ENCODE measurements at regions not wholly inside any gene's neighbourhood (a gene's known extent, or its start where the extent isn't known, plus 50 kb on each side); places are given as distances from the start of the nearest gene placed in this dataset.

DNA sequence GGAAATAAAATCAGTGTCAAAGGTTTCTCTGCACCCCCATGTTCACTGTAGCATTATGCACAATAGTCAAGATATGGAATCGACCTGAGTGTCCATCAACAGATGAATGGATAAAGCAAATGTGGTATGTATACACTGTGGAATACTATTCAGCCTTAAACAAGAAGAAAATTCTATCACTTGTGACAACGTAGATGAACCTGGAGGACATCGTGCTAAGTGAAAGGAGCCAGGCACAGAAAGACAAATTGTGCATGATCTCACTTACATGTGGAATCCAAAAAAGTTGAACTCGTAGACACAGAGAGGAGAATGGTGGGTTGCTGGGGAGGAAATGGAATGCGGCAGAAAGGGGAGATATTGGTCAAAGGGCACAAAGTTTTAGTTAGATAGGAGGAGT lies 136.3 kb upstream of the ESR1 start:
- ATAC-seq (ENCODE audit: poor library complexity) (no peak), DNase-seq (no peak)
- intact Hi-C loops (cut with DNase I) = loop anchor here (10.0 kb wide), 1 partner anchor 444 kb away; no protein-coding TSS in a partner anchor

DNA sequence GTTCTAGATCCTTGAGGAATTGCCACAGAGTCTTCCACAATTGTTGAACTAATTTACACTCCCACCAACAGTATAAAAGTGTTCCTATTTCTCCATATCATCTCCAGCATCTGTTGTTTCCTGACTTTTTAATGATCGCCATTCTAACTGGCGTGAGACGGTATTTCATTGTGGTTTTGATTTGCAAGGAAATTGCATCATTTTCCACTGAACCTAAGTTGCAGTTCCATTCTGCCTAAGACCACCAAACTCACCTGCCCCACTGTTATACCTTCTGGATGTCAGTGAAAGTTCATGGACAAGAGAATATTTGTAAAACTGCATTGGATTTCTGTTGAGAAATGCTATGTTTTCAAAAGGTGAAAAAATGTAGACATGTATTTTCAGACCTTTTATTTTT lies 132.9 kb upstream of the ESR1 start:
- ATAC-seq (ENCODE audit: poor library complexity) (no peak), DNase-seq (no peak)
- intact Hi-C loops (cut with DNase I) = loop anchor here (10.0 kb wide), 1 partner anchor 440 kb away; no protein-coding TSS in a partner anchor

DNA sequence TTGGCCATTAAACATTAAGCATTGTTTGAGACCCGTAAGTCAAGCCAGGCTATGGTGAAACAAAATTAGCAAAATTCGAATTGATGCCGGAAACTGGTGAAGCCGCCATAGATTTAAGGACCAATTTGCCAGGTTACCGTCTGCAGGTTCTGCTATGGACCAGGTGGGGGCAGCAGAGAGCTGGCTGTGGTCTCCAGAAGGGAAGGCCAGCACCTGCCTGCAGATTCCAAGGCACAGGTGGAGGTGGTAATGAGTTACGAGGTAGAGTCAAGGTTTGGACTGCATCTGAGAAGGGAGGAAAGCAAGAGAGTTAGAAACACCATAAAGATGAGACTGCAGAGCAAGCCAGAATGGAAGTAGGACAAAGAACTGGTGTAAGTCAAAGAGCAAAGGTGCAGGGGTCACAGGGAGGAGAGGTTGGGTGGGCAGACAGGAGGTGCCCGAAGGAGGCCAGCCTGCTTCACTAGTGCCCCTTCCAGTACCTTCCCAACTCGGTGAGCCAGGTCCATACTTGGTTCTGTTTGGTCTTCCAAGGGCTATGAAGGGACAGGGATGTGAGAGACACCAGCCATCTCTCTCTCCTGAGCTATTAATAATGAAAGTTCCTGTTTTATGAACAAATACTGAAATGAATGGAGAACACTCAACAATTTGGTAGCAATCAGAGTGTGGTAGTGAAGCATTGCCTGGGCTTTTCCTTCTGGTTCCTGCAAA lies 131.6 kb upstream of the ESR1 start:
- intact Hi-C loops (cut with DNase I) = loop anchor here (10.0 kb wide), 1 partner anchor 439 kb away; no protein-coding TSS in a partner anchor
- ATAC-seq (ENCODE audit: poor library complexity) (peak; percentile 60), DNase-seq (no peak)

DNA sequence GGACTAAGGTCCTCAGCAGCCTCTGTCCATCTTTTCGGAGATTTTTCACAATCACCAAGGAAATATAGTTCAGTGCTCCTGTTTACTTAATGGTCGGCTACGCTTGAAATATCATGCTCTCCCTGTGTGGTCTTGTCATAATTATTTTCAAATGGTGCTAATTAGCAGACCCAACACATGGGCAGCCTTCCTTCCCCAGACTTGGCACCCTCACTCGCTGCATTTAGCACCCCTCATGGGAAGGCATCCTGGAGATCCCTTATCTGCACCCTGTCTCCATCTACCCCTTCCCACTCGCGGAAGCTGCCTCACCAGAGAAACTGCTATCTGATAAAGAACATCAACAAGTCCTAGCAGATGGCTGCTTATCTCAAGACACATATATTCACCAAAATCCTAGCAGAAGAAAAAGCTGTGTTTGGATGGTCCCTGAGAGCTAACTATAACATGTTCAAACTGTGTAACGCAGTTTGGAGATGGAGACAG lies 131.0 kb upstream of the ESR1 start:
- ATAC-seq (ENCODE audit: poor library complexity) (no peak), DNase-seq (no peak)
- intact Hi-C loops (cut with DNase I) = loop anchor here (10.0 kb wide), 1 partner anchor 438 kb away; no protein-coding TSS in a partner anchor

DNA sequence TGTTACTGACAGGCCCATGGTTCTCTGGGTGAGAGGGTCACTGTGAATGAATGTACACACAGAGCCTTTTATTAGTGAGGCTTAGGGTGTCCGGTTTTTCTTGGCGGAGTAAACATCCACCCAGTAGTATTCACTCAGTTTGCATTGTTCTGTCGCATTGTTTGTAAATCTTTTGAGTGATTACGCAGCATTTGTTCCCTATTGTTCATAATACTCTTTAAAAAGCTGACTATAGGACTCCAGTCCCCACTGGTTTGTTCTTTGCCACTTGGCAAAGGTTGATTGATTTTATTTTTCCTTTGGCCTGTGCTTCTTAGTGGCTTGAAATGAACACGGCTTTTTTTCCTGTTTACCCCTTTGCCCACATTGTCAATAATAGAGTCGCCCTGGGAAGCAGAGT lies 130.1 kb upstream of the ESR1 start:
- DNase-seq = no peak
- no peak for ATAC-seq (ENCODE audit: poor library complexity)
- intact Hi-C loops (cut with DNase I) = loop anchor here (10.0 kb wide), 1 partner anchor 437 kb away; no protein-coding TSS in a partner anchor

DNA sequence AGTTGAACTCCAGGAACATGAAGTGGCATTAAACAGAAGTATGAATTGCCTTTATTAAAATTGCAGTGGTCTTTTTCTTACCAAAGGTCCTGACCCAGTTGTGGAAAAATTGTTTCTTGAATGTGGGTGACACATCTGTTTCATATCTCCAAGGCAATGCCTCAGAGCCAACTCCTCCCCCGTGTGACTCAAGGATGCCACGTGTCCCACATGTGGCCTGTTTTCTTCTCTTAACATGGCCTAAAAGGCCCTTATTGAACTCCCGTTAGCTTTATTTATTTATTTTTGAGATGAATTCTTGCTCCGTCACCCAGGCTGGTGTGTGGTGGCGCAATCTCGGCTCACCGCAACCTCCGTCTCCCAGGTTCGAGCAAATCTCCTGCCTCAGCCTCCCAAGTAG lies 128.4 kb upstream of the ESR1 start:
- intact Hi-C loops (cut with DNase I) = loop anchor here (10.0 kb wide), 1 partner anchor 436 kb away; no protein-coding TSS in a partner anchor
- DNase-seq (peak; percentile 54), ATAC-seq (ENCODE audit: poor library complexity) (peak; percentile 76)

DNA sequence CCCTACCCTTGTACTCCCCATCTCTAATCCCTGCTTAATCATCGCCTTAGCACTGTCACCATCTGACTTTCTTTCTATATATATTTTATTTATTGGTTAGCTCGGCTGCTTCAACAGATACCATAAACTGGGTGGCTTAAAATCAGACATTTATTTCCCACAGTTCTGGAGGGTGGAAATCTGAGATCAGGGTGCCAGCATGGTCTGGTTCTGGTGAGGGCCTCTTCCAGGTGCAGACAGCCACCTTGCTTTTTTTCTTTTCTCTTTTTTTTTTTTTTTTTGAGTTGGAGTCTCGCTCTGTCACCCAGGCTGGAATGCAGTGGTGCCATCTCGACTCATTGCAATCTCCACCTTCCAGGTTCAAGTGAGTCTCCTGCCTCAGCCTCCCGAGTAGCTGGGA lies 127.5 kb upstream of the ESR1 start:
- DNase-seq = no peak
- intact Hi-C loops (cut with DNase I) = loop anchor here (10.0 kb wide), 1 partner anchor 435 kb away; no protein-coding TSS in a partner anchor
- no peak for ATAC-seq (ENCODE audit: poor library complexity)

DNA sequence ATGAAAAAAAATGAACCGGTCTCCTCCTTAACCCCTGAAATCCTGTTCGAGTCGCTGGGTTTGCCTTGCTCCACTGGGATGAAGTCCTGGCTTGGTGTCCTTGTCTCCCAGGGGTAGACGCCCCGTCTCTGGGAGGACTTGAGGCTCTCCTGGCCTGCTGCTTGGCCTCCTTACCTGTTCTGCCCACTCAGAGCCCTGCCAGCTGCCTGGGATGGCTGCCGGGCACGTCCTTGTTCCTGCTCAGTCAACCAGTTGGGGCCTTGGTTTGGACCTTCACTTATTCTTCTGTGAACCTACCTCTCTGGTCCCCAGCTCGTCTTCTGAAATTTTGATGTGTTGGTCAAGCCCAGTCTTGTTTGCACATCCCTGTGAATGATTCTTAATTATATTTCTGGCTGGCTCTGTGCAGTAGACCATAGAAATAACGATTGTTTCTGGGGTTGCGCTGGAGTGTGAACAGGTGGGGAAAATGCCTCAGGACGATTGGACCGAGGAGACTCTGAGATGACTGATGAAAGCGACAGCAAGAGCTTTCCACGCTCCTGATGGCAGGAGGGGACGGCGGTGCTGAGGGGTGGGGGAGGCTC lies 126.5 kb upstream of the ESR1 start:
- intact Hi-C loops (cut with DNase I) = no loop called here
- ATAC-seq (ENCODE audit: poor library complexity) (no peak), DNase-seq (no peak)

DNA sequence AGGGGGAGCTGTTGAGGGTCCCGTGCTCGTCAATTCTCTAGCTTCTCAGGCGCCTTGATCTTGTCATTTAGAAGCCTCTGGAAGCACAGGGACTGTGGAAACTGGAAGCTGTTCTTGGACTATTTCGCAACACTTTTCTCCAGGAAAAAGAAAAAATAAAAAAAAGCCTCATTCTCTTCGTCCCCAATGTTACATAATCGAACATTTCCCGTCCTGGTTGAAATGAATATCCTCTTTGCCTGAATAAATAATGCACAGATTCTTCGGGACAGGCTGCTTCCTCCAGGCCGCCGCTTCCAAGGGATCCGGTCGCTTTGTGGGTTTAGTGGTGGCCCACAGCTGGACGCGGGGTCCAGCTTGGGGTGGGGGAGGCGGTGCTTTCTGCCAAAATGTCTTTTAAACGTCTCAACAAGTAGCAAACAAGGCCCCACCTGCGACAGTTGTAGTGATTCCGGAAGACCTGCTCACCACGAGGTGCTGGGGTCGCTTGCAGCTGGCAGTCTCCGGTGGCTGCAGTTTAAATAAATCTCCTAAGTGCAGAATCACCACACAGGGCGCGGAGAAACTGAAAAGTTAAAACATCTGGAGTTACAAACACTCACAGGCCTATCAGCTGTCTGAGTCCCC lies 125.9 kb upstream of the ESR1 start:
- intact Hi-C loops (cut with DNase I) = no loop called here
- DNase-seq = peak; percentile 45
- peak; percentile 69 for ATAC-seq (ENCODE audit: poor library complexity)

DNA sequence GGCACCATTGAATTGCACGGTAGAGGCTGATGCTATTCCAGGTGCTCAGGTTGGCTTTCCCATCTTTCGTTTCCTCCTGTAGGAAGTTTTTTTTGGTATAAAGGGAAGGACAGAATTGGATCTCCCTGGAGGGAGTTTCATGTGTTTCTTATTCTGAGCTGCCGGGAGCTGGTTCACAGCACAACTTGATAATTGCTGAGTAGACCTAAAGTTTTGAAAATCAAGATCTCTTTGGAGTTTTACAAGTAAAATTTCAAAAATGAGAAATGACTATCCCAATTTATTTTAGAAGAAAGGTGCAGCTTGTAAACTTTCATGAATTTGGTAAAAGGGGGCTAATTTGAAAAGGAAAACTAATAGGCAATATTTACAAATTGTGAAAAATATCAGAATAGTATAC lies 125.2 kb upstream of the ESR1 start:
- no peak for ATAC-seq (ENCODE audit: poor library complexity)
- no peak for DNase-seq
- intact Hi-C loops (cut with DNase I) = no loop called here

DNA sequence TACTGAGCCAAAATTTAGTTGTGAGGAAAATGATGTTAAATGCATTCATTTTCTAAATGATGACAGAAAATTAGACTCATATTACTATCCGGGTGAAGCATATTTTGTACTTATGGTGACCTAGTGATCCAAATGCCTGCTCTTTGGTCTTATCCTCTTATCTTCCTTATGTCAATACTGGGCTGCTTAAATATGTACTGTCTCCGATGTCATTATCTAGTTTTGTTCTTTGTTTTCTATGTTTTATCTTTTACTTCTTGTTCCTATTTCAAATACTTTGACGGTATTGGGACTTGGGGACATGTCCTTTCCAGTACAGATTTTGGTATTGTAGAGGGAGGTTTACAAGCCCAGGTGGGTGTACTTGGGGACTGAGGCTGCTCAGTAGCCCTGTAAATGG lies 124.6 kb upstream of the ESR1 start:
- ATAC-seq (ENCODE audit: poor library complexity) = no peak
- intact Hi-C loops (cut with DNase I) = no loop called here
- DNase-seq = no peak

DNA sequence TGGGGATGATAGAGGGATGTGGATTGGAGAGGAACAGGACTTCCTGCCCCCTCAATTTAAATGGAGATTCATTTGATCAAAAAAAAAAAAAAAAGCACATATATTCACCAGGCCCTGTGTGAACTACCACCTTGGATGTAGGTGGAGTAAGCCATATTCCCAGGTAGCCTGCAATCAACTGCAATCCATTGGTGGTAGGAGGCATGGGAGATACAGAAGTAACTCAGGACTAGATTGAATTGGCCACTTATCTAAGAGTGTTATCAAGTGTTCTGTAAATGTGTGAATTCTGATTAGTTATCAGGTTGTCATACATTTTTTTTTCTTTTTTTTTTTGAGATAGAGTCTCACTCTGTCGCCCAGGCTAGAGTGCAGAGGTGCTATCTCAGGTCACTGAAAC lies 124.1 kb upstream of the ESR1 start:
- intact Hi-C loops (cut with DNase I) = no loop called here
- DNase-seq = no peak
- ATAC-seq (ENCODE audit: poor library complexity) = no peak

DNA sequence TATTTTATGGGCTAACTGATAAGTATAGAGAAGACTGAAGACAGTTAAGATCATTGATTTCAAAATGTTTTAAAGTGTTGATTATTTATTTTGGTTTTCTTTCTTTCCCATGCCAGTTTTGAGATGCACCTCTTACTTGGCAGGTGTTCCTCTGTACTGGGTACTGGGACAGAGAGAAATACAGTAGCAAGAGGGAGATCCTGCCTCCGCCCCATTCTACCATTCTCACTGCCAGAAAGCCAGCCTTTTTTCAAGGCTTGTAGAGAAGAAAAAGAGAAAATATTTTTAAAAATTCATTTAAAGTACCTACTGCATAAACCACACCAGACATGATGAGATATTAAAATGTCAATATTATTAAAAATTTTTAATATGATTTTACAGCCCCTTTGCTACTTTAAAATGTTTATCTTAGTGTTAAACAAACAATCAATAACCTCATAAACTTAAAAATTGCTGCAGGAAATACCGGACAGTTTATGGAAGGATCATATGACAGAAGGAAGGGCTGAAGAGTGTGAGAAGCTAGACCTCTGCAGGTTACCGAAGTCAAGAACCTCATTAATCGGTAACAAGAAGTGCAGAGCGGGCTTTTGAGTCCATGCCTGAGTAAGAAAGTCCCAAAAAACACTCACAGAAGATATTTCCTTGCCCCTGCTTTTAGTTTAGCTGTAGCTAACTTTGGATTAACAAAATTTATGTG lies 117.8 kb upstream of the ESR1 start:
- ATAC-seq (ENCODE audit: poor library complexity) (peak; percentile 38), DNase-seq (no peak)
- intact Hi-C loops (cut with DNase I) = no loop called here

DNA sequence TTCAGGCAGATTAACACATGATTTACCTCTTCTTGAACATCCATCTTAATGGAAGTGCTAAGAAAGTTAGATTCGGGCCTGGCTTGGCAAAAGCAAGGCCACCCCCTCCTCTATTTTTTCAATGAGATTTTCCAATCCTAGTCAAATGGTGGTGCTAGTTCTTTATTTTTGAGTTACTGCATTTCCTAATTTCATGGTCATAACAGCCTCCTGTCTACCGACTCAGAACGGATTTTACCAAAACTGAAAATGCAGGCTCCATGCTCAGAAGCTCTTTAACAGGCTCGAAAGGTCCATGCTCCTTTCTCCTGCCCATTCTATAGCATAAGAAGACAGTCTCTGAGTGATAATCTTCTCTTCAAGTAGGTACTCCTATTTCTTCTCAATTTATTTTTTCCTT lies 117.2 kb upstream of the ESR1 start:
- DNase-seq (no peak), ATAC-seq (ENCODE audit: poor library complexity) (peak; percentile 81)
- intact Hi-C loops (cut with DNase I) = no loop called here

DNA sequence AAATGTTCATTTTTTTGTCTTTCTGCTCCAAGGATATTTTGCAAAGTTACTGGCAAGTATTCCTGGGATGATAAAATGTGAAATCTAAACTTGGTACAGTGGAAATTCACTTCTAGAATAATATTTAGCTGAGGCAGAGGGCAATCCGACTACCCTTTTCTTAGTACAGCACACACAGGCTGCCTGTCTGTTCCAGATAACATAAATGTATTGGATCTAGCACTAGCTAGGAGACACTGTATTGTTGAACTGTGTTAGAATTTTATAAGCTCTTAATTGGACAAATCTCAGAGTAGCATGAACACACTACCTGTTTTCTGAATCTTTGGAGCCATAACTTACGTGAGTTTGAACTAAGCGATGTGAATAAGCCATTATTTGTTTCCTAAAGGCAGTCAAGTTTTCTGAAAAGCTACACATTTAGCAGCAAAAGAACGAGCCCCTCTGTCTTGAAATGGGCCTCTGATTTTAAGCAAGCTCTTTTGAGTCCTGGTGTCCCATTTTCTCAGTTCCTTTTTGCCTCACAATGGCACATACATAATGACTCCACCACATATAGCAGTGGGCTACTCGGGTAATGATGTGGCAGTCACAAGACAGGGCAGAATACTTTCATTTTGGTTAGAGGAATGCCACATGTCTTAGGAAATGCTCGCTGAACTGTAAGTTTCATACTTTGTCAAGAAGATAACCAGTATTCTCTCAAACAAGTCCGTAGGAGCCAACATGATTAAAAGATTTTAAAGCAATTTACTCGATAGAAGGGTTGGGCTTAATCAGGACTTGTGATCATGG lies 116.5 kb upstream of the ESR1 start:
- ATAC-seq (ENCODE audit: poor library complexity) (peak; percentile 77), DNase-seq (no peak)
- intact Hi-C loops (cut with DNase I) = no loop called here

DNA sequence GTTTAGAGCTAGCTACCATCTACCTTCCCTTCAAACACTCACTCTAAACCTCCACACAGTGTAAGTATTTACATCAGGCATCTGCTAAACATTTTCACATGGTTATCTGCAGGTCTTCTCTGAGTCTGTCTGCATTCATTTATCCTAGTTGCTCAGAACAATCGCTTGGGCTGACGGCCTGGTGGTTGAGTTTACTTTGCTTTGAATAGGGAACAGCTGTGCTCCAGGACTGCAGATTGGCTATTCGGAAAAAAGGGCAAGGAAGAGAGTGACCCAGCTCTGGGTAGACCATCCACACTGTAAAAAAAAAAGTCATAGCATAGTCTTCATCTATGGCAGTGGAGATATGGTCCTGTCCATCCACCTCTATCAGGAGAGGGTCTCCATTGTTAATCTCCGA lies 115.3 kb upstream of the ESR1 start:
- intact Hi-C loops (cut with DNase I) = no loop called here
- no peak for ATAC-seq (ENCODE audit: poor library complexity)
- DNase-seq = no peak

DNA sequence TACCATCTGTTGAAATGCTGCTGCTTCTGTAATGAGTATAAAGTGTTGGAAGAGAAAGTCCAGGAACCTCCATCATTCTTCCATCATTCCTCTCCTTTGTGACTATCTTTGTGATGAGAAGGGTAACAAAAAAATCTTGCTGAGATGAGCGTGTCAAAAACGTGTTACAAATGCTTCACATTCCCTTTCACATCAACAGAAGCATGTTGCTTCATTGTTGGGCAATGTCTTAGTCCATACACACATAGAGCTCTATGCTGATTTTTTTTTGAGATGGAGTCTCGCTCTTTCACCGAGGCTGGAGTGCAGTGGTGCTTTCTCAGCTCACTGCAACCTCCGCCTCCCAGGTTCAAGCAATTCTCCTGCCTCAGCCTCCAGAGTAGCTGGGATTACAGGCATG lies 114.1 kb upstream of the ESR1 start:
- intact Hi-C loops (cut with DNase I) = no loop called here
- no peak for DNase-seq
- ATAC-seq (ENCODE audit: poor library complexity) = no peak

DNA sequence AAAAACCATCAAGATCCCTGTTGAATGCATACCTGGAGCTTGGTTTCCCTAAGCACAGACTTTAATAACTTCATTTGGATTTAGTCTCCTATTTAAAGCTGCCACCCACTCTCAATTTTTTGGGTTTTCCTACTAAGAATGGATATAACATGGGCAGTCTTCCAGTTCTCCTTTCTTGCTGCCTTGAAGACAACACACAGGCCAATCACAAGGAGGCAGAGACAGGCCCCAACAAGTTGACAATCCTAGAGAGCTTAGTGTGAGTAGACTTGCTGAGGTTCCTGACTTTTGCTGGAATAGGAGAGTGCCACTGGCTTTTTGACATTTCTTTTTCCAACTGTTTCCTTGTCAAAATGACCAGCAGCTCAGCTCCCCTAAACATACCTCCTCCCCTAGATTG lies 112.3 kb upstream of the ESR1 start:
- DNase-seq (no peak), ATAC-seq (ENCODE audit: poor library complexity) (no peak)
- intact Hi-C loops (cut with DNase I) = no loop called here

All from Right ventricle myocardium superior (tissue), 1 donor.